ENCODE measurements at regions not wholly inside any gene's neighbourhood (a gene's known extent, or its start where the extent isn't known, plus 50 kb on each side); places are given as distances from the start of the nearest gene placed in this dataset.

DNA sequence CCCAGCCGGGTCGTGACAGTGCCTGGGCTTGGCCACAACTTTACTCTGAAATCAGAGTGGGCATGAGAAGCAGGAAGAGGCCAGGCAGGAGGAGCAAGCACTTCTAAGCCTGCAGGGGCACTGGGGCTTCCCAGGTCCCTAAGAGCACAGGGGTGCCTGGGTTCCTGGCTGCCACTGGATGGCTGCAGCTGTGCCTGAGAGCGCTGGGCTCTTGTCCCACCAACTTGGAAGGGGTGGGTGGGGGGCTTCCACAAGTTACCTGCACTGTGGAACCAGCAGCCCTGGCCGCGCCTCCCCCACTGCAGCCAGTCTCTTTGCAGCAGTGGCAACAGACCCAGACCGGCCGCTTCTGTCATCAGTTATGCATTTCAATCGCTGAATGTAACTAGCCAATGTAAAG is 434.7 kb upstream of the GRM3 start:
- no peak for TF ChIP-seq FOXM1 (IDR thresholded peaks at IDR 0.05; ENCODE audit: borderline replicate concordance, low read depth)
- no peak for TF ChIP-seq ZBTB7A (IDR thresholded peaks at IDR 0.05; ENCODE audit: low read depth)
- TF ChIP-seq EP300 (IDR thresholded peaks at IDR 0.05; ENCODE audit: borderline replicate concordance): no peak
- TF ChIP-seq, protein P1, sequence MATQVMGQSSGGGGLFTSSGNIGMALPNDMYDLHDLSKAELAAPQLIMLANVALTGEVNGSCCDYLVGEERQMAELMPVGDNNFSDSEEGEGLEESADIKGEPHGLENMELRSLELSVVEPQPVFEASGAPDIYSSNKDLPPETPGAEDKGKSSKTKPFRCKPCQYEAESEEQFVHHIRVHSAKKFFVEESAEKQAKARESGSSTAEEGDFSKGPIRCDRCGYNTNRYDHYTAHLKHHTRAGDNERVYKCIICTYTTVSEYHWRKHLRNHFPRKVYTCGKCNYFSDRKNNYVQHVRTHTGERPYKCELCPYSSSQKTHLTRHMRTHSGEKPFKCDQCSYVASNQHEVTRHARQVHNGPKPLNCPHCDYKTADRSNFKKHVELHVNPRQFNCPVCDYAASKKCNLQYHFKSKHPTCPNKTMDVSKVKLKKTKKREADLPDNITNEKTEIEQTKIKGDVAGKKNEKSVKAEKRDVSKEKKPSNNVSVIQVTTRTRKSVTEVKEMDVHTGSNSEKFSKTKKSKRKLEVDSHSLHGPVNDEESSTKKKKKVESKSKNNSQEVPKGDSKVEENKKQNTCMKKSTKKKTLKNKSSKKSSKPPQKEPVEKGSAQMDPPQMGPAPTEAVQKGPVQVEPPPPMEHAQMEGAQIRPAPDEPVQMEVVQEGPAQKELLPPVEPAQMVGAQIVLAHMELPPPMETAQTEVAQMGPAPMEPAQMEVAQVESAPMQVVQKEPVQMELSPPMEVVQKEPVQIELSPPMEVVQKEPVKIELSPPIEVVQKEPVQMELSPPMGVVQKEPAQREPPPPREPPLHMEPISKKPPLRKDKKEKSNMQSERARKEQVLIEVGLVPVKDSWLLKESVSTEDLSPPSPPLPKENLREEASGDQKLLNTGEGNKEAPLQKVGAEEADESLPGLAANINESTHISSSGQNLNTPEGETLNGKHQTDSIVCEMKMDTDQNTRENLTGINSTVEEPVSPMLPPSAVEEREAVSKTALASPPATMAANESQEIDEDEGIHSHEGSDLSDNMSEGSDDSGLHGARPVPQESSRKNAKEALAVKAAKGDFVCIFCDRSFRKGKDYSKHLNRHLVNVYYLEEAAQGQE (IDR thresholded peaks at IDR 0.05; ENCODE audit: low read depth): no peak
- TF ChIP-seq TAF1 (IDR thresholded peaks at IDR 0.05; ENCODE audit: low read depth): no peak
- TF ChIP-seq NFIC (IDR thresholded peaks at IDR 0.05): no peak
- TF ChIP-seq, protein P2, sequence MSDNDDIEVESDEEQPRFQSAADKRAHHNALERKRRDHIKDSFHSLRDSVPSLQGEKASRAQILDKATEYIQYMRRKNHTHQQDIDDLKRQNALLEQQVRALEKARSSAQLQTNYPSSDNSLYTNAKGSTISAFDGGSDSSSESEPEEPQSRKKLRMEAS (IDR thresholded peaks at IDR 0.05): no peak
- TF ChIP-seq CEBPB (IDR thresholded peaks at IDR 0.05): no peak
- no peak for TF ChIP-seq RAD21 (IDR thresholded peaks at IDR 0.05; ENCODE audit: low read depth)
- no peak for TF ChIP-seq YY1 (IDR thresholded peaks at IDR 0.05; ENCODE audit: low read depth)
- TF ChIP-seq USF1 (IDR thresholded peaks at IDR 0.05): no peak
- no peak for TF ChIP-seq EGR1 (IDR thresholded peaks at IDR 0.05)
- no peak for TF ChIP-seq TCF12 (IDR thresholded peaks at IDR 0.05; ENCODE audit: low read depth)

Data from Ishikawa (cell line).